Neural progenitor cell (in vitro differentiated cells): ENCODE measurements at regions not wholly inside any gene's neighbourhood (a gene's known extent, or its start where the extent isn't known, plus 50 kb on each side); places are given as distances from the start of the nearest gene placed in this dataset.

Experiments
- CTCF ChIP-seq: fragments of 200-600 bp; sonication (generic); IDR thresholded peaks from 2 replicates; pipeline ENCODE4 v1.5.1; 2017; ENCODE audit warnings: antibody characterized with exemption, mild to moderate bottlenecking
- EZH2 ChIP-seq: fragments of 200-600 bp; sonication (generic); IDR thresholded peaks from 2 replicates; pipeline ENCODE4 v1.6.1; 2017; ENCODE audit warnings: antibody characterized with exemption, mild to moderate bottlenecking, moderate library complexity

GRCh38 chr1:58997060-58997411 lies 213.2 kb upstream of the JUN start:
- no peak for TF ChIP-seq CTCF
- no peak for TF ChIP-seq EZH2
